ENCODE measurements at regions not wholly inside any gene's neighbourhood (a gene's known extent, or its start where the extent isn't known, plus 50 kb on each side); places are given as distances from the start of the nearest gene placed in this dataset.

GRCh38 chr4:26074712-26075430, 160.9 kb downstream of the SMIM20 start:
- DNase-seq: peak in 1 of 4 experiments; percentile 1

GRCh38 chr4:26075583-26075982, 161.6 kb downstream of the SMIM20 start:
- no peak for DNase-seq

- no peak for DNase-seq
Measured at GRCh38 chr4:26076000-26076587, 162.1 kb downstream of the SMIM20 start.

- no peak for DNase-seq
Measured at GRCh38 chr4:26076896-26077295, 162.9 kb downstream of the SMIM20 start.

GRCh38 chr4:26077756-26078155, 163.7 kb downstream of the SMIM20 start:
- no peak for DNase-seq

- DNase-seq: no peak
Measured at GRCh38 chr4:26080870-26081628, 167.0 kb downstream of the SMIM20 start.

GRCh38 chr4:26081795-26082498, 167.9 kb downstream of the SMIM20 start:
- no peak for DNase-seq

GRCh38 chr4:26082565-26082964, 168.5 kb downstream of the SMIM20 start:
- no peak for DNase-seq

GRCh38 chr4:26083987-26084386, 170.0 kb downstream of the SMIM20 start:
- no peak for DNase-seq

- no peak for DNase-seq
Measured at GRCh38 chr4:26084414-26084813, 170.4 kb downstream of the SMIM20 start.

- DNase-seq: no peak
Measured at GRCh38 chr4:26085551-26085950, 171.5 kb downstream of the SMIM20 start.

GRCh38 chr4:26086621-26087441, 172.8 kb downstream of the SMIM20 start:
- no peak for DNase-seq

- no peak for DNase-seq
Measured at GRCh38 chr4:26088433-26088928, 174.5 kb downstream of the SMIM20 start.

GRCh38 chr4:26093551-26093950, 179.5 kb downstream of the SMIM20 start:
- no peak for DNase-seq

- no peak for DNase-seq
Measured at GRCh38 chr4:26094076-26094475, 180.1 kb downstream of the SMIM20 start.

GRCh38 chr4:26094911-26095310, 180.9 kb downstream of the SMIM20 start:
- no peak for DNase-seq

- no peak for DNase-seq
Measured at GRCh38 chr4:26099967-26100366, 185.9 kb downstream of the SMIM20 start.

GRCh38 chr4:26101011-26101410, 187.0 kb downstream of the SMIM20 start:
- DNase-seq: no peak

- no peak for DNase-seq
Measured at GRCh38 chr4:26104056-26104685, 190.2 kb downstream of the SMIM20 start.

GRCh38 chr4:26105337-26105736, 191.3 kb downstream of the SMIM20 start:
- no peak for DNase-seq

- DNase-seq: no peak
Measured at GRCh38 chr4:26105815-26106699, 192.0 kb downstream of the SMIM20 start.

Data from activated naive CD4-positive, alpha-beta T cell (primary cell).